ENCODE measurements at regions not wholly inside any gene's neighbourhood (a gene's known extent, or its start where the extent isn't known, plus 50 kb on each side); places are given as distances from the start of the nearest gene placed in this dataset.
"Not testable (repeated sequence)": the region's sequence is repeated elsewhere in the genome, so short reads cannot be mapped to it uniquely, and the experiment has no call there.

- Histone ChIP-seq H3K4me3 (ENCODE audit: low read depth, low read length) (no peak overlapping the region), H3K27me3 (ENCODE audit: control insufficient read depth, insufficient read depth, low read length) (no peaks in the 10 kb centered on the region), H3K9ac (ENCODE audit: low read length) (no peak overlapping the region), H3K27ac (ENCODE audit: low read depth, low read length) (no peak overlapping the region), H3K4me1 (ENCODE audit: control insufficient read depth, insufficient read depth, low read length) (no peaks in the 10 kb centered on the region), H3K9me3 (ENCODE audit: control insufficient read depth, insufficient read depth, low read depth, low read length) (no peaks in the 10 kb centered on the region), H3K36me3 (ENCODE audit: control insufficient read depth, insufficient read depth, low read length) (no peaks in the 10 kb centered on the region)
Measured at GRCh38 chr9:19879062-19879461, 90.2 kb upstream of the SLC24A2 start.

GRCh38 chr9:19876569-19877316 is 87.9 kb upstream of the SLC24A2 start:
- no peaks in the 10 kb centered on the region for H3K36me3 ChIP-seq (ENCODE audit: control insufficient read depth, insufficient read depth, low read length)
- no peaks in the 10 kb centered on the region for H3K27me3 ChIP-seq (ENCODE audit: control insufficient read depth, insufficient read depth, low read length)
- H3K27ac ChIP-seq (ENCODE audit: low read depth, low read length) = no peak overlapping the region
- H3K9ac ChIP-seq (ENCODE audit: low read length) = no peak overlapping the region
- H3K9me3 ChIP-seq (ENCODE audit: control insufficient read depth, insufficient read depth, low read depth, low read length) = no peaks in the 10 kb centered on the region
- no peak overlapping the region for H3K4me3 ChIP-seq (ENCODE audit: low read depth, low read length)
- H3K4me1 ChIP-seq (ENCODE audit: control insufficient read depth, insufficient read depth, low read length) = no peaks in the 10 kb centered on the region

GRCh38 chr9:19875291-19875920 is 86.6 kb upstream of the SLC24A2 start:
- Histone ChIP-seq H3K27me3 (ENCODE audit: control insufficient read depth, insufficient read depth, low read length) (no peaks in the 10 kb centered on the region), H3K9ac (ENCODE audit: low read length) (no peak overlapping the region), H3K27ac (ENCODE audit: low read depth, low read length) (no peak overlapping the region), H3K36me3 (ENCODE audit: control insufficient read depth, insufficient read depth, low read length) (no peaks in the 10 kb centered on the region), H3K9me3 (ENCODE audit: control insufficient read depth, insufficient read depth, low read depth, low read length) (no peaks in the 10 kb centered on the region), H3K4me1 (ENCODE audit: control insufficient read depth, insufficient read depth, low read length) (no peaks in the 10 kb centered on the region), H3K4me3 (ENCODE audit: low read depth, low read length) (no peak overlapping the region)

- not testable (repeated sequence) for H3K9me3 ChIP-seq (ENCODE audit: control insufficient read depth, insufficient read depth, low read depth, low read length); H3K27ac ChIP-seq (ENCODE audit: low read depth, low read length); H3K4me3 ChIP-seq (ENCODE audit: low read depth, low read length); H3K9ac ChIP-seq (ENCODE audit: low read length); H3K4me1 ChIP-seq (ENCODE audit: control insufficient read depth, insufficient read depth, low read length); H3K36me3 ChIP-seq (ENCODE audit: control insufficient read depth, insufficient read depth, low read length); H3K27me3 ChIP-seq (ENCODE audit: control insufficient read depth, insufficient read depth, low read length)
Measured at GRCh38 chr9:19873188-19873587, 84.4 kb upstream of the SLC24A2 start.

GRCh38 chr9:19870988-19871387 is 82.2 kb upstream of the SLC24A2 start:
- H3K4me3 ChIP-seq (ENCODE audit: low read depth, low read length) = no peak overlapping the region
- H3K36me3 ChIP-seq (ENCODE audit: control insufficient read depth, insufficient read depth, low read length) = no peaks in the 10 kb centered on the region
- H3K27me3 ChIP-seq (ENCODE audit: control insufficient read depth, insufficient read depth, low read length) = no peaks in the 10 kb centered on the region
- H3K9ac ChIP-seq (ENCODE audit: low read length) = no peak overlapping the region
- H3K4me1 ChIP-seq (ENCODE audit: control insufficient read depth, insufficient read depth, low read length) = no peaks in the 10 kb centered on the region
- no peaks in the 10 kb centered on the region for H3K9me3 ChIP-seq (ENCODE audit: control insufficient read depth, insufficient read depth, low read depth, low read length)
- no peak overlapping the region for H3K27ac ChIP-seq (ENCODE audit: low read depth, low read length)

GRCh38 chr9:19840953-19841352 is 52.1 kb upstream of the SLC24A2 start:
- Histone ChIP-seq H3K27ac (ENCODE audit: low read depth, low read length) (no peak overlapping the region), H3K9ac (ENCODE audit: low read length) (no peak overlapping the region), H3K4me1 (ENCODE audit: control insufficient read depth, insufficient read depth, low read length) (no peaks in the 10 kb centered on the region), H3K27me3 (ENCODE audit: control insufficient read depth, insufficient read depth, low read length) (no peaks in the 10 kb centered on the region), H3K4me3 (ENCODE audit: low read depth, low read length) (no peak overlapping the region), H3K36me3 (ENCODE audit: control insufficient read depth, insufficient read depth, low read length) (no peaks in the 10 kb centered on the region), H3K9me3 (ENCODE audit: control insufficient read depth, insufficient read depth, low read depth, low read length) (no peaks in the 10 kb centered on the region)
